ENCODE measurements at regions not wholly inside any gene's neighbourhood (a gene's known extent, or its start where the extent isn't known, plus 50 kb on each side); places are given as distances from the start of the nearest gene placed in this dataset.

DNA sequence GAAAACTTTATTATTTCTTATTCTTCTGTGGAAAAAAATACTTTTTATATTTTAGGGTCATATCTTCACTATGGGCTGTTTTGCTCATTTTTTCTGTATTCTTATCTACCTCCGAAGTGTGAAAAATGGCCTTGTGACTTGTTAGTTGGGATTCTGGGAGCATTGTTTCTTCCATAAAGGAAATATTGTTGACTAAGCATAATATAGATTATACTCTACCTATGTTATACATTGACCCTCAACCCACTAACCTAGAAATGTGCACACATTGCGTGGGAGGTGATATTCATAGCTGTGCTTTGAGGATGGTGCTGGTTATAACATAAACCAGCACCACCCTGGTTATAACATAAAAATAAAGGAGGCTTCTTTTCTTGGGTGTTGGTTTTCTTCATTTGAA lies 259.2 kb upstream of the AADAT start:
- TF ChIP-seq, protein P1, sequence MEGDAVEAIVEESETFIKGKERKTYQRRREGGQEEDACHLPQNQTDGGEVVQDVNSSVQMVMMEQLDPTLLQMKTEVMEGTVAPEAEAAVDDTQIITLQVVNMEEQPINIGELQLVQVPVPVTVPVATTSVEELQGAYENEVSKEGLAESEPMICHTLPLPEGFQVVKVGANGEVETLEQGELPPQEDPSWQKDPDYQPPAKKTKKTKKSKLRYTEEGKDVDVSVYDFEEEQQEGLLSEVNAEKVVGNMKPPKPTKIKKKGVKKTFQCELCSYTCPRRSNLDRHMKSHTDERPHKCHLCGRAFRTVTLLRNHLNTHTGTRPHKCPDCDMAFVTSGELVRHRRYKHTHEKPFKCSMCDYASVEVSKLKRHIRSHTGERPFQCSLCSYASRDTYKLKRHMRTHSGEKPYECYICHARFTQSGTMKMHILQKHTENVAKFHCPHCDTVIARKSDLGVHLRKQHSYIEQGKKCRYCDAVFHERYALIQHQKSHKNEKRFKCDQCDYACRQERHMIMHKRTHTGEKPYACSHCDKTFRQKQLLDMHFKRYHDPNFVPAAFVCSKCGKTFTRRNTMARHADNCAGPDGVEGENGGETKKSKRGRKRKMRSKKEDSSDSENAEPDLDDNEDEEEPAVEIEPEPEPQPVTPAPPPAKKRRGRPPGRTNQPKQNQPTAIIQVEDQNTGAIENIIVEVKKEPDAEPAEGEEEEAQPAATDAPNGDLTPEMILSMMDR (conservative IDR thresholded peaks at IDR 0.05; ENCODE audit: low read depth, low read length), result no peak
- TF ChIP-seq EZH2 (IDR thresholded peaks at IDR 0.05; ENCODE audit: low read length, unreplicated experiment) (no peak), EZH2phosphoT487 (IDR thresholded peaks at IDR 0.05; ENCODE audit: borderline replicate concordance, low read length) (no peak)
